Stomach (tissue), 8 donors: ENCODE measurements at regions not wholly inside any gene's neighbourhood (a gene's known extent, or its start where the extent isn't known, plus 50 kb on each side); places are given as distances from the start of the nearest gene placed in this dataset.
A peak's percentile ranks its signal among the peaks of the same experiment; 100 is the strongest.

ENCODE experiments used
- DNase-seq, 2 donors: peaks; one replicate each; pipeline versions ENCODE4 v3.0.0 to v3.0.0-alpha.2; 2013 to 2019
- H3K27ac ChIP-seq, 5 donors: fragments of 200-600 bp in 4 of 5; sonication (generic) in 4 of 5; one replicate each; pipeline ENCODE4 v1.5.1; 2013 to 2019; ENCODE audit warnings: mild to moderate bottlenecking in 1 of 5, moderate library complexity in 1 of 5
- H3K27me3 ChIP-seq, 3 donors: fragments of 200-600 bp; sonication (generic); one replicate each; pipeline ENCODE4 v1.5.1; 2017 to 2019; ENCODE audit warnings: mixed run types in 1 of 3
- H3K36me3 ChIP-seq, 4 donors: fragments of 200-600 bp; sonication (generic); 1 replicate in 3 of 4; 2 replicates in 1 of 4; pipeline ENCODE4 v1.5.1; 2016 to 2019
- H3K4me1 ChIP-seq, 4 donors: fragments of 200-600 bp; sonication (generic); one replicate each; pipeline ENCODE4 v1.5.1; 2016 to 2019
- H3K4me3 ChIP-seq, 4 donors: fragments of 200-600 bp; sonication (generic) in 3 of 4; one replicate each; pipeline ENCODE4 v1.5.1; 2016 to 2019; ENCODE audit warnings: mild to moderate bottlenecking in 1 of 4
- H3K9me3 ChIP-seq, 4 donors: fragments of 200-600 bp; sonication (generic); one replicate each; pipeline ENCODE4 v1.5.1; 2016 to 2019
- EP300 ChIP-seq: sonication (generic); formaldehyde crosslinking; IDR thresholded peaks from one replicate; pipeline ENCODE4 v1.6.1; 2017; ENCODE audit warnings: antibody characterized with exemption
- POLR2A ChIP-seq, 4 donors: fragments of 450-650 bp; IDR thresholded peaks; one replicate each; pipeline ENCODE4 v1.6.1; 2016; ENCODE audit warnings: antibody characterized with exemption in 4 of 4, control low read depth in 2 of 4, mild to moderate bottlenecking in 1 of 4, moderate library complexity in 1 of 4
- POLR2AphosphoS5 ChIP-seq, 3 donors: sonication (generic); formaldehyde crosslinking; IDR thresholded peaks; one replicate each; pipeline ENCODE4 v1.6.1; 2016; ENCODE audit warnings: antibody characterized with exemption in 3 of 3
- WGBS, 5 donors: extraction: QIAGEN DNeasy Blood & Tissue Kit in 3 of 5; methylation state at CpG; one replicate each; pipeline versions ENCODE4 v1.1.5 to v1.1.7; 2013 to 2018; 5-methylcytosine and 5-hydroxymethylcytosine counted together
- intact Hi-C: fragments of 100-400 bp; cut with DNase I; formaldehyde crosslinking; loops from one replicate; pipeline ENCODE4 v1.15.1; 2023; ENCODE audit warnings: low total_unique reads
- TF ChIP-seq, protein P1 (sequence below), 7 experiments: fragments of 450-650 bp in 4 of 7; fragments of 200-600 bp in 3 of 7; sonication (generic) in 3 of 7; IDR thresholded peaks; one replicate each; pipeline ENCODE4 v1.5.1; 2016 to 2019; ENCODE audit warnings: antibody characterized with exemption in 7 of 7, control low read depth in 2 of 7, mild to moderate bottlenecking in 1 of 7
- donor health status: healthy with polysubstance abuse.
- donor health status: Bipolar disorder and iron deficiency.
- donor health status: healthy.

- peaks cover 0 to 3% (median under 1%) of the 10 kb centered on the region in 4 donors for H3K9me3 ChIP-seq
- no peaks in the 10 kb centered on the region for H3K36me3 ChIP-seq
- WGBS, 5 donors: 19 to 40% (median 21%) methylated on average over 4 of the region's 4 CpGs
- H3K27me3 ChIP-seq: peaks cover 0 to 16% (median 0%) of the 10 kb centered on the region in 3 donors
- peak in 1 of 2 donors; percentile 42 for DNase-seq
- no peak overlapping the region for H3K27ac ChIP-seq
- TF ChIP-seq POLR2AphosphoS5 (IDR thresholded peaks at IDR 0.05) (no peak), POLR2A (IDR thresholded peaks at IDR 0.05) (no peak), EP300 (no peak)
- TF ChIP-seq, protein P1, sequence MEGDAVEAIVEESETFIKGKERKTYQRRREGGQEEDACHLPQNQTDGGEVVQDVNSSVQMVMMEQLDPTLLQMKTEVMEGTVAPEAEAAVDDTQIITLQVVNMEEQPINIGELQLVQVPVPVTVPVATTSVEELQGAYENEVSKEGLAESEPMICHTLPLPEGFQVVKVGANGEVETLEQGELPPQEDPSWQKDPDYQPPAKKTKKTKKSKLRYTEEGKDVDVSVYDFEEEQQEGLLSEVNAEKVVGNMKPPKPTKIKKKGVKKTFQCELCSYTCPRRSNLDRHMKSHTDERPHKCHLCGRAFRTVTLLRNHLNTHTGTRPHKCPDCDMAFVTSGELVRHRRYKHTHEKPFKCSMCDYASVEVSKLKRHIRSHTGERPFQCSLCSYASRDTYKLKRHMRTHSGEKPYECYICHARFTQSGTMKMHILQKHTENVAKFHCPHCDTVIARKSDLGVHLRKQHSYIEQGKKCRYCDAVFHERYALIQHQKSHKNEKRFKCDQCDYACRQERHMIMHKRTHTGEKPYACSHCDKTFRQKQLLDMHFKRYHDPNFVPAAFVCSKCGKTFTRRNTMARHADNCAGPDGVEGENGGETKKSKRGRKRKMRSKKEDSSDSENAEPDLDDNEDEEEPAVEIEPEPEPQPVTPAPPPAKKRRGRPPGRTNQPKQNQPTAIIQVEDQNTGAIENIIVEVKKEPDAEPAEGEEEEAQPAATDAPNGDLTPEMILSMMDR (IDR thresholded peaks at IDR 0.05): no peak
- H3K4me1 ChIP-seq: no peaks in the 10 kb centered on the region
- no peak overlapping the region for H3K4me3 ChIP-seq
- intact Hi-C loops: no loop called here
Observed at GRCh38 chr15:92306663-92307062, 87.0 kb upstream of the ST8SIA2 start.

- 71 to 82% (median 76%) methylated on average over 4 of the region's 4 CpGs for WGBS, 5 donors
- intact Hi-C loops: no loop called here
- DNase-seq: no peak
- Histone ChIP-seq H3K36me3 (no peaks in the 10 kb centered on the region), H3K27ac (no peak overlapping the region), H3K9me3 (peaks cover 0 to 18% (median 8%) of the 10 kb centered on the region in 4 donors), H3K27me3 (peaks cover 0 to 16% (median 0%) of the 10 kb centered on the region in 3 donors), H3K4me1 (peaks cover 0 to 6% (median 0%) of the 10 kb centered on the region in 4 donors), H3K4me3 (no peak overlapping the region)
- TF ChIP-seq EP300 (no peak), POLR2A (IDR thresholded peaks at IDR 0.05) (no peak), POLR2AphosphoS5 (IDR thresholded peaks at IDR 0.05) (no peak)
- TF ChIP-seq, protein P1 (IDR thresholded peaks at IDR 0.05): no peak
Observed at GRCh38 chr15:92315144-92315543, 78.5 kb upstream of the ST8SIA2 start.

DNA sequence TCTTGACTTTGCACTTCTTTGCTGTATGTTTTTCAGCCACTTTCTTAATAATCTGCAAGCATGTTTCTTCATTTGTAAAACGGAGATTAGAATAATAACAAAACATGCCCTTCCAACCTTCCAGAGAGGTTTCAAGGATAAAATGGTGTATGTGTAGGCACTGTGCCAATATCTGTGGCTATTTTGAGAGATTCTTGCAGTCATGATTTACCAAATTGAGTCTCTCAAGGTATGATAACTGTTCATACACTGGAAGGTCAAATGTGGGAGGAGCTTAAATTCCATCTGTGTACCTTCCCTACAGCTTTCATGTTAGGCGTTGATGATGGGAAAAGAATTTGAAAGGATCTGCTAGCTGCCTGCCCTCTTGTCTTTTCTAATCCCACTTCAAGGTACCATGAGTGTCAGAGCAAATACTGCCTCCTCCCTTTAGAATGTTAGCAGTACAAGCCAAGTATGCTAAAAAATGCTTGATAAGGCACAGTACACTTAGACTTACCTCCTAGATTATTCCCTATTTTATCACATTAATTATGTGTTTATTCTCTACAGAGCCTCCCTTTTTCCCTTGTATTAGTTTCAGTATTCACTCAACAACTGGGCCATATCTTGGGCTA, 78.0 kb upstream of the ST8SIA2 start:
- peaks cover 0 to 18% (median 8%) of the 10 kb centered on the region in 4 donors for H3K9me3 ChIP-seq
- peak overlapping the region in 1 of 5 donors; percentile 13 for H3K27ac ChIP-seq
- TF ChIP-seq, protein P1 (IDR thresholded peaks at IDR 0.05): no peak
- WGBS, 5 donors: 24 to 56% (median 27%) methylated on average over 2 of the region's 2 CpGs
- peaks cover 0 to 16% (median 0%) of the 10 kb centered on the region in 3 donors for H3K27me3 ChIP-seq
- H3K36me3 ChIP-seq: no peaks in the 10 kb centered on the region
- intact Hi-C loops: no loop called here
- peak in 1 of 2 donors; percentile 39 for DNase-seq
- H3K4me1 ChIP-seq: peaks cover 0 to 6% (median 0%) of the 10 kb centered on the region in 4 donors
- H3K4me3 ChIP-seq: no peak overlapping the region

DNA sequence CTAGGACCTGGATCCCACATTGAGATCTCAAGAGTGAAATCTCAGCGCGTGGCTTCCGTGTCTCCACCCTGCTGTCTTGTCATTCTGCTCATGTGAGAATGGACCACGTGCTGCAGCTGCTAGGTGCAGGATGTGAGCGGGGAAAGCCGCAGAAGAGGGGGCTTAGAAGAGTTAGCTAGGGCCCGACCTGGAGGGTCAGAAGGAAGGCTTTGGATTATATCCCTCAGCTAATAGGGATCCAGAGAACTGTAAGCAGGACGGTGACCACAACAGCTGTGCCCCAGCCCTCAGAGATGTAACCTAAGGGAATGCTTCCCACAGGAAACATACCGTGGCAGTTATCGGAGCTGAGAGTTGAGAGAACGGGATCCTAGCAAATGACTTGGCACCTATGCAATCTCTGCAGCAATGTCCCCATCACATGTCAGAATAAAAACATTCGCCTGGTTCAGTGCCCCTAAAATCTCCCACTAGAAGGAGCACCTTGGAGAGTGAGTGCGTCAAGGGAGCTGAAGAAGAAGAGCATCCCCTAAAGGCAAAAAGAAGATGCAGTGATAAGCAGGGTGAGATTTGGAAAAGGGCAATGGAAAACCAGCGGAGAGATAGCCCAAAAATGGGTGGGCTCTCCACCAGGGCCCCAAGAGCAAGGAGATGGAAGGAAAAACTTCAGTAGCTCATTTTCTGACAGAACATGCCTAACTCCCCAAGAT, 76.9 kb upstream of the ST8SIA2 start:
- Histone ChIP-seq H3K36me3 (no peaks in the 10 kb centered on the region), H3K27ac (no peak overlapping the region), H3K4me3 (no peak overlapping the region), H3K9me3 (peaks cover 0 to 14% (median 7%) of the 10 kb centered on the region in 4 donors), H3K4me1 (peaks cover 0 to 6% (median 0%) of the 10 kb centered on the region in 4 donors), H3K27me3 (peaks cover 0 to 16% (median 0%) of the 10 kb centered on the region in 3 donors)
- intact Hi-C loops: no loop called here
- 70 to 81% (median 77%) methylated on average over 14 of the region's 14 CpGs for WGBS, 5 donors
- TF ChIP-seq POLR2AphosphoS5 (IDR thresholded peaks at IDR 0.05): no peak
- no peak for DNase-seq
